HEK293 (cell line): ENCODE measurements at regions not wholly inside any gene's neighbourhood (a gene's known extent, or its start where the extent isn't known, plus 50 kb on each side); places are given as distances from the start of the nearest gene placed in this dataset.

Experiments
- HOXD13 ChIP-seq: sonication (generic); formaldehyde crosslinking; IDR thresholded peaks from 2 replicates; pipeline ENCODE4 v1.8.0; 2022; ENCODE audit warnings: missing genetic modification reagents, borderline replicate concordance
- KLF1 ChIP-seq: fragments of 450-650 bp; formaldehyde crosslinking; IDR thresholded peaks from 2 replicates; pipeline ENCODE4 v1.5.1; 2016; ENCODE audit warnings: missing biosample characterization, missing genetic modification characterization
- SETDB1 ChIP-seq: IDR thresholded peaks from one replicate; pipeline ENCODE4 v1.6.1; 2017; ENCODE audit warnings: mild to moderate bottlenecking, low read length, moderate library complexity, mixed read lengths; ENCODE audit not compliant: insufficient read length
- ZFP41 ChIP-seq: fragments of 450-650 bp; formaldehyde crosslinking; IDR thresholded peaks from 2 replicates; pipeline ENCODE4 v1.5.1; 2016; ENCODE audit warnings: missing biosample characterization, missing genetic modification characterization, borderline replicate concordance
- ZNF146 ChIP-seq: fragments of 450-650 bp; formaldehyde crosslinking; IDR thresholded peaks from 2 replicates; pipeline ENCODE4 v1.5.1; 2016; ENCODE audit warnings: missing biosample characterization, missing genetic modification characterization
- ZNF366 ChIP-seq: fragments of 450-650 bp; formaldehyde crosslinking; conservative IDR thresholded peaks from 2 replicates; pipeline ENCODE4 v1.5.1; 2016; ENCODE audit warnings: missing biosample characterization, missing genetic modification characterization
- ZNF416 ChIP-seq: fragments of 450-650 bp; formaldehyde crosslinking; IDR thresholded peaks from 2 replicates; pipeline ENCODE4 v1.5.1; 2016; ENCODE audit warnings: missing biosample characterization, missing genetic modification characterization
- ZNF830 ChIP-seq: fragments of 450-650 bp; IDR thresholded peaks from 2 replicates; pipeline ENCODE4 v1.5.0; 2018; ENCODE audit warnings: missing biosample characterization, missing genetic modification characterization, low read depth, mild to moderate bottlenecking, moderate library complexity
- ZSCAN23 ChIP-seq: fragments of 450-650 bp; formaldehyde crosslinking; IDR thresholded peaks from 2 replicates; pipeline ENCODE4 v1.5.1; 2016; ENCODE audit warnings: missing biosample characterization, missing genetic modification characterization
- TF ChIP-seq, protein P1 (sequence below): fragments of 450-650 bp; formaldehyde crosslinking; IDR thresholded peaks from 2 replicates; pipeline ENCODE4 v1.5.1; 2016; ENCODE audit warnings: missing biosample characterization, missing genetic modification characterization
- TF ChIP-seq, protein P2 (sequence below): fragments of 450-650 bp; formaldehyde crosslinking; IDR thresholded peaks from 2 replicates; pipeline ENCODE4 v1.5.1; 2016; ENCODE audit warnings: missing biosample characterization, missing genetic modification characterization
- TF ChIP-seq, protein P3 (sequence below): fragments of 450-650 bp; formaldehyde crosslinking; IDR thresholded peaks from 2 replicates; pipeline ENCODE4 v1.5.1; 2017; ENCODE audit warnings: missing biosample characterization, missing genetic modification characterization
- TF ChIP-seq, protein P4 (sequence below): fragments of 450-650 bp; formaldehyde crosslinking; IDR thresholded peaks from 2 replicates; pipeline ENCODE4 v1.5.1; 2016; ENCODE audit warnings: missing biosample characterization, missing genetic modification characterization, low read depth
- TF ChIP-seq, protein P5 (sequence below): fragments of 450-650 bp; formaldehyde crosslinking; IDR thresholded peaks from 2 replicates; pipeline ENCODE4 v1.5.1; 2016; ENCODE audit warnings: missing biosample characterization, missing genetic modification characterization

DNA sequence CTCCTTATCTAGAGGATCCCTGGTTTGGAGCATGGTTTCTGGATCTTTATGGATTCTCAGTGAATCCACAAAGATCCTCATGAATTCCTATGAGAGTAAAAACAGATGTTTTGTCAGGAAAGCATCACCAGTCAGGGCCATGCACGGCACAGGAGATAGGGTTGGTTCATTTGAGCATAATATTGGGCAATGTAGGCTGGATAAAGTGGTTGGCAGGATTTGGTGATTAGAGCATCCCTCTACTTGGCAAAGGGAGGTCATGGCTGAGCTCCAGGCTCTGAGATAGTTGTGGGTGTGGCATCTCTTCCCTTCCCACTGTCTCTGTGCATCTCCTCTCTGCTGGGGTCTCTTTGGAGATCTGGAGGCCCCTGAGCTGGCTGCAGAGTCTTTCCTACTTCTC is 149.8 kb downstream of the DACT1 start:
- TF ChIP-seq ZFP41 (tag by site-specific recombination) (no peak), SETDB1 (no peak), ZSCAN23 (no peak), ZNF366 (no peak), KLF1 (tag by site-specific recombination) (no peak), HOXD13 (CRISPR knock-in tag) (no peak), ZNF416 (no peak), ZNF830 (tag by site-specific recombination) (no peak), ZNF146 (tag by site-specific recombination) (no peak)
- TF ChIP-seq, protein P1, sequence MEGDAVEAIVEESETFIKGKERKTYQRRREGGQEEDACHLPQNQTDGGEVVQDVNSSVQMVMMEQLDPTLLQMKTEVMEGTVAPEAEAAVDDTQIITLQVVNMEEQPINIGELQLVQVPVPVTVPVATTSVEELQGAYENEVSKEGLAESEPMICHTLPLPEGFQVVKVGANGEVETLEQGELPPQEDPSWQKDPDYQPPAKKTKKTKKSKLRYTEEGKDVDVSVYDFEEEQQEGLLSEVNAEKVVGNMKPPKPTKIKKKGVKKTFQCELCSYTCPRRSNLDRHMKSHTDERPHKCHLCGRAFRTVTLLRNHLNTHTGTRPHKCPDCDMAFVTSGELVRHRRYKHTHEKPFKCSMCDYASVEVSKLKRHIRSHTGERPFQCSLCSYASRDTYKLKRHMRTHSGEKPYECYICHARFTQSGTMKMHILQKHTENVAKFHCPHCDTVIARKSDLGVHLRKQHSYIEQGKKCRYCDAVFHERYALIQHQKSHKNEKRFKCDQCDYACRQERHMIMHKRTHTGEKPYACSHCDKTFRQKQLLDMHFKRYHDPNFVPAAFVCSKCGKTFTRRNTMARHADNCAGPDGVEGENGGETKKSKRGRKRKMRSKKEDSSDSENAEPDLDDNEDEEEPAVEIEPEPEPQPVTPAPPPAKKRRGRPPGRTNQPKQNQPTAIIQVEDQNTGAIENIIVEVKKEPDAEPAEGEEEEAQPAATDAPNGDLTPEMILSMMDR (tag by site-specific recombination) = no peak
- TF ChIP-seq, protein P2, sequence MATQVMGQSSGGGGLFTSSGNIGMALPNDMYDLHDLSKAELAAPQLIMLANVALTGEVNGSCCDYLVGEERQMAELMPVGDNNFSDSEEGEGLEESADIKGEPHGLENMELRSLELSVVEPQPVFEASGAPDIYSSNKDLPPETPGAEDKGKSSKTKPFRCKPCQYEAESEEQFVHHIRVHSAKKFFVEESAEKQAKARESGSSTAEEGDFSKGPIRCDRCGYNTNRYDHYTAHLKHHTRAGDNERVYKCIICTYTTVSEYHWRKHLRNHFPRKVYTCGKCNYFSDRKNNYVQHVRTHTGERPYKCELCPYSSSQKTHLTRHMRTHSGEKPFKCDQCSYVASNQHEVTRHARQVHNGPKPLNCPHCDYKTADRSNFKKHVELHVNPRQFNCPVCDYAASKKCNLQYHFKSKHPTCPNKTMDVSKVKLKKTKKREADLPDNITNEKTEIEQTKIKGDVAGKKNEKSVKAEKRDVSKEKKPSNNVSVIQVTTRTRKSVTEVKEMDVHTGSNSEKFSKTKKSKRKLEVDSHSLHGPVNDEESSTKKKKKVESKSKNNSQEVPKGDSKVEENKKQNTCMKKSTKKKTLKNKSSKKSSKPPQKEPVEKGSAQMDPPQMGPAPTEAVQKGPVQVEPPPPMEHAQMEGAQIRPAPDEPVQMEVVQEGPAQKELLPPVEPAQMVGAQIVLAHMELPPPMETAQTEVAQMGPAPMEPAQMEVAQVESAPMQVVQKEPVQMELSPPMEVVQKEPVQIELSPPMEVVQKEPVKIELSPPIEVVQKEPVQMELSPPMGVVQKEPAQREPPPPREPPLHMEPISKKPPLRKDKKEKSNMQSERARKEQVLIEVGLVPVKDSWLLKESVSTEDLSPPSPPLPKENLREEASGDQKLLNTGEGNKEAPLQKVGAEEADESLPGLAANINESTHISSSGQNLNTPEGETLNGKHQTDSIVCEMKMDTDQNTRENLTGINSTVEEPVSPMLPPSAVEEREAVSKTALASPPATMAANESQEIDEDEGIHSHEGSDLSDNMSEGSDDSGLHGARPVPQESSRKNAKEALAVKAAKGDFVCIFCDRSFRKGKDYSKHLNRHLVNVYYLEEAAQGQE (tag by site-specific recombination) = no peak
- TF ChIP-seq, protein P3, sequence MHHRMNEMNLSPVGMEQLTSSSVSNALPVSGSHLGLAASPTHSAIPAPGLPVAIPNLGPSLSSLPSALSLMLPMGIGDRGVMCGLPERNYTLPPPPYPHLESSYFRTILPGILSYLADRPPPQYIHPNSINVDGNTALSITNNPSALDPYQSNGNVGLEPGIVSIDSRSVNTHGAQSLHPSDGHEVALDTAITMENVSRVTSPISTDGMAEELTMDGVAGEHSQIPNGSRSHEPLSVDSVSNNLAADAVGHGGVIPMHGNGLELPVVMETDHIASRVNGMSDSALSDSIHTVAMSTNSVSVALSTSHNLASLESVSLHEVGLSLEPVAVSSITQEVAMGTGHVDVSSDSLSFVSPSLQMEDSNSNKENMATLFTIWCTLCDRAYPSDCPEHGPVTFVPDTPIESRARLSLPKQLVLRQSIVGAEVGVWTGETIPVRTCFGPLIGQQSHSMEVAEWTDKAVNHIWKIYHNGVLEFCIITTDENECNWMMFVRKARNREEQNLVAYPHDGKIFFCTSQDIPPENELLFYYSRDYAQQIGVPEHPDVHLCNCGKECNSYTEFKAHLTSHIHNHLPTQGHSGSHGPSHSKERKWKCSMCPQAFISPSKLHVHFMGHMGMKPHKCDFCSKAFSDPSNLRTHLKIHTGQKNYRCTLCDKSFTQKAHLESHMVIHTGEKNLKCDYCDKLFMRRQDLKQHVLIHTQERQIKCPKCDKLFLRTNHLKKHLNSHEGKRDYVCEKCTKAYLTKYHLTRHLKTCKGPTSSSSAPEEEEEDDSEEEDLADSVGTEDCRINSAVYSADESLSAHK (tag by site-specific recombination) = no peak
- TF ChIP-seq, protein P4, sequence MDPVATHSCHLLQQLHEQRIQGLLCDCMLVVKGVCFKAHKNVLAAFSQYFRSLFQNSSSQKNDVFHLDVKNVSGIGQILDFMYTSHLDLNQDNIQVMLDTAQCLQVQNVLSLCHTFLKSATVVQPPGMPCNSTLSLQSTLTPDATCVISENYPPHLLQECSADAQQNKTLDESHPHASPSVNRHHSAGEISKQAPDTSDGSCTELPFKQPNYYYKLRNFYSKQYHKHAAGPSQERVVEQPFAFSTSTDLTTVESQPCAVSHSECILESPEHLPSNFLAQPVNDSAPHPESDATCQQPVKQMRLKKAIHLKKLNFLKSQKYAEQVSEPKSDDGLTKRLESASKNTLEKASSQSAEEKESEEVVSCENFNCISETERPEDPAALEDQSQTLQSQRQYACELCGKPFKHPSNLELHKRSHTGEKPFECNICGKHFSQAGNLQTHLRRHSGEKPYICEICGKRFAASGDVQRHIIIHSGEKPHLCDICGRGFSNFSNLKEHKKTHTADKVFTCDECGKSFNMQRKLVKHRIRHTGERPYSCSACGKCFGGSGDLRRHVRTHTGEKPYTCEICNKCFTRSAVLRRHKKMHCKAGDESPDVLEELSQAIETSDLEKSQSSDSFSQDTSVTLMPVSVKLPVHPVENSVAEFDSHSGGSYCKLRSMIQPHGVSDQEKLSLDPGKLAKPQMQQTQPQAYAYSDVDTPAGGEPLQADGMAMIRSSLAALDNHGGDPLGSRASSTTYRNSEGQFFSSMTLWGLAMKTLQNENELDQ (tag by site-specific recombination) = no peak
- TF ChIP-seq, protein P5, sequence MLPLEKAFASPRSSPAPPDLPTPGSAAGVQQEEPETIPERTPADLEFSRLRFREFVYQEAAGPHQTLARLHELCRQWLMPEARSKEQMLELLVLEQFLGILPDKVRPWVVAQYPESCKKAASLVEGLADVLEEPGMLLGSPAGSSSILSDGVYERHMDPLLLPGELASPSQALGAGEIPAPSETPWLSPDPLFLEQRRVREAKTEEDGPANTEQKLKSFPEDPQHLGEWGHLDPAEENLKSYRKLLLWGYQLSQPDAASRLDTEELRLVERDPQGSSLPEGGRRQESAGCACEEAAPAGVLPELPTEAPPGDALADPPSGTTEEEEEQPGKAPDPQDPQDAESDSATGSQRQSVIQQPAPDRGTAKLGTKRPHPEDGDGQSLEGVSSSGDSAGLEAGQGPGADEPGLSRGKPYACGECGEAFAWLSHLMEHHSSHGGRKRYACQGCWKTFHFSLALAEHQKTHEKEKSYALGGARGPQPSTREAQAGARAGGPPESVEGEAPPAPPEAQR = no peak
